ENCODE measurements at regions not wholly inside any gene's neighbourhood (a gene's known extent, or its start where the extent isn't known, plus 50 kb on each side); places are given as distances from the start of the nearest gene placed in this dataset.

DNA sequence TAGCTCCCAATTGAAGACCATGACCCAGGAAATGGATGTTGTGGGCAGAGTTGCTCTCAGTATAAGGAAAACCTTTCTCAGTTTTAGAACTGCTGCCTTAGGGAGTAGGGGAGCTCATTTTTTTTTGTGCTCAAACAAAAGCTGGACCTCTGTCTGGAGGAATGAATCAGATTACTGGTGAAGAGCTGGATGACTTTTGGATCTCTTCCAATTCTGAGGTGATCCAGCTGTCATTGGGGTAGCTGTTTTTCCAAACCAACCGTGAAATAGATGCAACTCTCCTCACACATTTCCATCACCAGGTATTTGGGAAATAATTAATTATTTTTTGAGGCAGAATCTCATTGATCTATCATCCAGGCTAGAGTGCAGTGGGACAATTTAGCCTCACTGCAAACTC is 251.3 kb upstream of the PLET1 start:
- CTCF ChIA-PET: no interaction called here
- no peaks in the 10 kb centered on the region for H3K9me3 Mint-ChIP-seq

DNA sequence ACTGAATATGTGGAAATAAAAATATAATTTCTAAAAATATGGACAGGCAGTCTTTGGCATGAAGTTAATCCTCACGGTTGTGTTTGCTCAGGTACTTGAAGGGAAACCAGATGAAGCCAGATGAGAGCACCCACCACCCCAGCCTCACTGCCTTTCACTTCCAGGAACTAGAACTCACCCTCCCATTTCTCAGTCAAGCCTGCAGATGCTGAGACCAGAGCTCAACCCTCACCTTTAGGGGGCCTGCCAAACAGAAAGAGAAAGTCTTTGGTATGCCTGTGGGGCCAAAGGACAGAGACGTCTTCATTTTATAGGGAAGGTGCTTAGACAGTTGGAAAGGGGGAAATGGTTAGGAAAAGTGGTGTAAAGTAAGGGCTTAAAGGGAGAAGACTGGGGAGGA is 252.8 kb upstream of the PLET1 start:
- Mint-ChIP-seq H3K9me3 (no peaks in the 10 kb centered on the region), H3K27me3 (peaks cover 10% of the 10 kb centered on the region), H3K4me3 (no peak overlapping the region), H3K4me1 (ENCODE audit: low read depth) (no peaks in the 10 kb centered on the region), H3K27ac (no peak overlapping the region), H3K36me3 (ENCODE audit: low read depth) (no peaks in the 10 kb centered on the region)
- TF ChIP-seq, protein P1, sequence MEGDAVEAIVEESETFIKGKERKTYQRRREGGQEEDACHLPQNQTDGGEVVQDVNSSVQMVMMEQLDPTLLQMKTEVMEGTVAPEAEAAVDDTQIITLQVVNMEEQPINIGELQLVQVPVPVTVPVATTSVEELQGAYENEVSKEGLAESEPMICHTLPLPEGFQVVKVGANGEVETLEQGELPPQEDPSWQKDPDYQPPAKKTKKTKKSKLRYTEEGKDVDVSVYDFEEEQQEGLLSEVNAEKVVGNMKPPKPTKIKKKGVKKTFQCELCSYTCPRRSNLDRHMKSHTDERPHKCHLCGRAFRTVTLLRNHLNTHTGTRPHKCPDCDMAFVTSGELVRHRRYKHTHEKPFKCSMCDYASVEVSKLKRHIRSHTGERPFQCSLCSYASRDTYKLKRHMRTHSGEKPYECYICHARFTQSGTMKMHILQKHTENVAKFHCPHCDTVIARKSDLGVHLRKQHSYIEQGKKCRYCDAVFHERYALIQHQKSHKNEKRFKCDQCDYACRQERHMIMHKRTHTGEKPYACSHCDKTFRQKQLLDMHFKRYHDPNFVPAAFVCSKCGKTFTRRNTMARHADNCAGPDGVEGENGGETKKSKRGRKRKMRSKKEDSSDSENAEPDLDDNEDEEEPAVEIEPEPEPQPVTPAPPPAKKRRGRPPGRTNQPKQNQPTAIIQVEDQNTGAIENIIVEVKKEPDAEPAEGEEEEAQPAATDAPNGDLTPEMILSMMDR (IDR thresholded peaks at IDR 0.05): no peak
- intact Hi-C loops (cut with micrococcal nuclease): no loop called here
- CTCF ChIA-PET: interaction anchor here (0.9 to 1.4 kb wide), 2 partner anchors 43 to 59 kb away, joined by 3 to 4 read pairs; no protein-coding TSS in a partner anchor
- POLR2A ChIA-PET: interaction anchor here (0.6 to 1.0 kb wide), 2 partner anchors 38 to 803 kb away, joined by 3 read pairs; no protein-coding TSS in a partner anchor
- ATAC-seq: no peak
- no peak for DNase-seq

More for the DNA sequence above, 251.3 kb upstream of the PLET1 start:
- H3K4me1 Mint-ChIP-seq (ENCODE audit: low read depth): no peaks in the 10 kb centered on the region
- no peaks in the 10 kb centered on the region for H3K36me3 Mint-ChIP-seq (ENCODE audit: low read depth)
- ATAC-seq (no peak), DNase-seq (no peak)
- TF ChIP-seq, protein P1 (IDR thresholded peaks at IDR 0.05): no peak
- no peak overlapping the region for H3K4me3 Mint-ChIP-seq
- H3K27me3 Mint-ChIP-seq: peaks cover 13% of the 10 kb centered on the region
- intact Hi-C loops (cut with micrococcal nuclease): no loop called here
- H3K27ac Mint-ChIP-seq: no peak overlapping the region
- POLR2A ChIA-PET: no interaction called here

DNA sequence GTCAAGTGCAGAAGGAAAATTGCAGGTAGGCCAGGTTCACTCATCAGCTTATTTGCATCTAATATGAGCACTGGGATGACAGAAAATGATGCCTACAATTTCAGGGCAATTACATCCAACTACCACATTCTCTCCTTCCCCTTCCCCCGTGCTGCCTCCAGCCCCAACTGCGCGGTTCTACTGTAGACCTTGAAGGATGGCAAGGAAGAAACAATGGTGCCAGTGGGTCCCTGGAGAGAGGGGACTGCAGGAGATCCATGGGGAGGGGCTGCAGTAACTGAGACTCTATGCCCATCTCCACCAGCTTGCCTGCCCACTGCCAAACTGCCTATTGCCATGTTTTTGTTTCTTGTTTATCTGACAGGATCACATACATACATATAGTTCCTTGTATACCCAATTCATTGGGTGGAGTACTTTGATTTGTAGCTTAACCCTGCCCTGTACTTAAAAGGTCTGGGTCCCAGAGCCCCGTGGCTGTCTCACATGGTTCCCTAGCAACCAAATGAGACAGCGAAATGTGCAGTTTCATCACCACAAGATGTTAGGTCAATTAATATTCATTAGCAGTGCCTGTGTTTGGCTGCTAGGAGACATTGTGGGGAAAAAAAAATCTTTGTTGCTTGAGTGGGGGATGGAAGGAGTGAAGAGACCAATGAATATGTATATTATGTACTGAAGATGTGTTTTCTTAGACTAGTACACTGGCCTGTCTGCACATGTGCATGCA is 253.5 kb upstream of the PLET1 start:
- H3K4me3 Mint-ChIP-seq: no peak overlapping the region
- no peak for ATAC-seq
- no peaks in the 10 kb centered on the region for H3K9me3 Mint-ChIP-seq
- intact Hi-C loops (cut with micrococcal nuclease): no loop called here
- H3K27me3 Mint-ChIP-seq: peaks cover 12% of the 10 kb centered on the region
- no peak for DNase-seq
- H3K36me3 Mint-ChIP-seq (ENCODE audit: low read depth): no peaks in the 10 kb centered on the region
- no peaks in the 10 kb centered on the region for H3K4me1 Mint-ChIP-seq (ENCODE audit: low read depth)
- POLR2A ChIA-PET: interaction anchor here (1.0 kb wide), 1 partner anchor 39 kb away, joined by 3 read pairs; no protein-coding TSS in a partner anchor
- CTCF ChIA-PET: interaction anchor here (0.7 to 1.4 kb wide), 2 partner anchors 60 to 113 kb away, joined by 3 to 4 read pairs; no protein-coding TSS in a partner anchor
- TF ChIP-seq, protein P1 (IDR thresholded peaks at IDR 0.05): no peak
- no peak overlapping the region for H3K27ac Mint-ChIP-seq

DNA sequence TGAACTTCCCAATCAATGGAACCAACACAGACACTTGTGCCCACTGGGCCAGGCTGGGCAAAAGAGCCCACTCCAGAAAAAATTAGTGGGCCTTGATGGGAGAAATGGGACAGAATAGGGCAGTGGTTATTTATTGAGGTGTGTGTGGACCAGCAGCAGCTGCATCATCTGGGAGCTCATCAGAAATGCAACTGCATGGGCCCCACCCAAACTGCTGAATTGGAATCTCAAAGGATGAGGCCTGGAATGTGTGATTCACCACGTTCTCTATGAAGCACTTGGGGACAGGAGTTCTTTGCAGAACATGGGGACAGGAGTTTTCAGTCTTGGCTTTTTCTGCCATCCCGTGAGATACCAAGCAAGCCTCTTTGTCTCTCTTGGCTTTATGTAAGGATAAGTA is 255.6 kb upstream of the PLET1 start:
- ChIA-PET CTCF (interaction anchor here (1.3 to 1.7 kb wide), 2 partner anchors 10 to 71 kb away, joined by 3 to 4 read pairs; no protein-coding TSS in a partner anchor), POLR2A (no interaction called here)
- no peak for DNase-seq
- TF ChIP-seq, protein P1 (IDR thresholded peaks at IDR 0.05): no peak
- H3K27me3 Mint-ChIP-seq: peaks cover 10% of the 10 kb centered on the region
- intact Hi-C loops (cut with micrococcal nuclease): no loop called here
- no peaks in the 10 kb centered on the region for H3K9me3 Mint-ChIP-seq
- H3K4me1 Mint-ChIP-seq (ENCODE audit: low read depth): no peaks in the 10 kb centered on the region
- no peaks in the 10 kb centered on the region for H3K36me3 Mint-ChIP-seq (ENCODE audit: low read depth)
- no peak for ATAC-seq
- no peak overlapping the region for H3K27ac Mint-ChIP-seq
- H3K4me3 Mint-ChIP-seq: no peak overlapping the region

DNA sequence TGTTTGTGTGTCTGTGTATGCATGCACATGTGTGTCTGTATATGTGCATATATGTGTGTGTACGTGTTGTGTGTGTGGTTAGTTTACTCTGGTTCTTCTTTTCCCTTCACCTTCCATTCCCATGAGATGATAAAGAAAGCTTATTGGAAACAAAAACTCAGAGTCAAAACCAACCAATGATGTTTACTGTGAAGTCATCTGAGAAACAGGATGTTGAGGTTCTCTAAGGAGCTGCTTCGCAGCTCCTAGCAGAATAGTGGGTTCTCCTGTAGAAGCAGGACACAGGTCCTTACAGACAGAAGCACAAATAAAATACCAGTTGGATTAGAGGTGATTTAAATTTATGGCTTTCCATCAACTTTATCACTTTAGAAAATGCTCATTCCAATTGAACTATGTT is 256.1 kb upstream of the PLET1 start:
- ATAC-seq: no peak
- no peaks in the 10 kb centered on the region for H3K9me3 Mint-ChIP-seq
- no peaks in the 10 kb centered on the region for H3K4me1 Mint-ChIP-seq (ENCODE audit: low read depth)
- H3K4me3 Mint-ChIP-seq: no peak overlapping the region
- CTCF ChIA-PET: interaction anchor here (1.3 to 1.7 kb wide), 2 partner anchors 10 to 71 kb away, joined by 3 to 4 read pairs; no protein-coding TSS in a partner anchor
- intact Hi-C loops (cut with micrococcal nuclease): no loop called here
- TF ChIP-seq, protein P1 (IDR thresholded peaks at IDR 0.05): no peak
- no peak for DNase-seq
- peaks cover 9% of the 10 kb centered on the region for H3K27me3 Mint-ChIP-seq
- H3K27ac Mint-ChIP-seq: no peak overlapping the region
- POLR2A ChIA-PET: no interaction called here
- no peaks in the 10 kb centered on the region for H3K36me3 Mint-ChIP-seq (ENCODE audit: low read depth)

All from activated CD8-positive, alpha-beta T cell treated with anti-CD3 and anti-CD28 coated beads for 36 hours (primary cell).